Activated T-helper 2 cell treated with anti-CD3 and anti-CD28 coated beads, Interferon-gamma antibody, Interleukin-2, Interleukin-4, amounts not matched to agents 10 μg/mL and 5 μg/mL and 100 μg/mL, durations not matched to agents 14 hours and 24 hours and 36 hours (primary cell): ENCODE measurements at regions not wholly inside any gene's neighbourhood (a gene's known extent, or its start where the extent isn't known, plus 50 kb on each side); places are given as distances from the start of the nearest gene placed in this dataset.

Experiments
- DNase-seq: peaks from one replicate; pipeline ENCODE4 v3.0.0; 2021; ENCODE audit warnings: low spot score
- H3K27ac Mint-ChIP-seq: one replicate; pipeline ENCODE4 v1.8.0; 2021; ENCODE audit warnings: mixed read lengths
- H3K27me3 Mint-ChIP-seq: one replicate; pipeline ENCODE4 v1.8.0; 2021; ENCODE audit warnings: low read depth, mixed read lengths
- H3K36me3 Mint-ChIP-seq: one replicate; pipeline ENCODE4 v1.8.0; 2021; ENCODE audit warnings: low read depth, mixed read lengths
- H3K4me1 Mint-ChIP-seq: one replicate; pipeline ENCODE4 v1.8.0; 2021; ENCODE audit warnings: low read depth, mixed read lengths
- H3K4me3 Mint-ChIP-seq: one replicate; pipeline ENCODE4 v1.8.0; 2021; ENCODE audit warnings: low read depth, mild to moderate bottlenecking, moderate library complexity, mixed read lengths
- H3K9me3 Mint-ChIP-seq: one replicate; pipeline ENCODE4 v1.8.0; 2021; ENCODE audit warnings: mixed read lengths
- intact Hi-C: fragments of 100-400 bp; cut with micrococcal nuclease; formaldehyde crosslinking; loops from one replicate; pipeline ENCODE4 v1.15.1; 2023

DNA sequence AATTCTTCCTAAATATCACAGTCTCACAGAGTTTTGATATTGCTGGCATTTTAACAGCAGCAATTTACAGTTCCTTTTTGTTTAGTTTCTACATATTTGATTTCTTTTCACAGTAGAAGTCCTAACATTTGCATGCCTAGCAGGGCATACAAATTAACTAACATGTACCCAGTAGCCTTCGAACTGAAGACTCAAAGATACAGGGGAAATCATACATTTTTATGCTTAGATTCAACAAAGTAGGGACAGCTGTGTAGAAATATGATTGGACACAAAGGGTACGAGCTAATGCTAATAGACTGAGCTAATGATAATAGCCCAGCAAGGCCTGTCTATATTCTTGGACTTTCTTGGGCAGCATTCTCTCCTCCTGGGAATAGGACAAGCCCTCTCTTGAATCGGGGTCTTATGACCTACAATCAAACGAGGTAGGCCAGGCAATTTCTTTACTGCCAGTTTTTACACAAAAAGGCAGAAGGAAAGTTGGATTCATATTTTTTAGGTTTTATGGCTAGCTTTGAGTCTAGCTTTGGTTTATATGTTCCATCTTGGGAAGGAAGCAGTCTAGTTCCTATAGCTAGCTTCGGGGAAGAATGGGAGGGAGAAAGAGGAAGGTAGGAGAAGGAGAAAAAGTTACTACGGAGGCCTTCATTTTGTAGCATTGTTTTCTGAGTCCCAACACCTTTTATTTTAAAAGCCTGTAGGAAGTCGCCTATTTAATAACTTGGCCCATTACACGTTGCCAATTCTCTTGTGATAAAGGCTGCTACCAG is 115.8 kb downstream of the HFE start:
- no peak for DNase-seq
- H3K4me3 Mint-ChIP-seq = peak overlapping the region; percentile 69
- intact Hi-C loops = no loop called here
- peaks cover 33% of the 10 kb centered on the region for H3K4me1 Mint-ChIP-seq
- H3K27me3 Mint-ChIP-seq = no peaks in the 10 kb centered on the region
- H3K27ac Mint-ChIP-seq = peak overlapping the region; percentile 71
- H3K9me3 Mint-ChIP-seq = no peaks in the 10 kb centered on the region
- no peaks in the 10 kb centered on the region for H3K36me3 Mint-ChIP-seq

DNA sequence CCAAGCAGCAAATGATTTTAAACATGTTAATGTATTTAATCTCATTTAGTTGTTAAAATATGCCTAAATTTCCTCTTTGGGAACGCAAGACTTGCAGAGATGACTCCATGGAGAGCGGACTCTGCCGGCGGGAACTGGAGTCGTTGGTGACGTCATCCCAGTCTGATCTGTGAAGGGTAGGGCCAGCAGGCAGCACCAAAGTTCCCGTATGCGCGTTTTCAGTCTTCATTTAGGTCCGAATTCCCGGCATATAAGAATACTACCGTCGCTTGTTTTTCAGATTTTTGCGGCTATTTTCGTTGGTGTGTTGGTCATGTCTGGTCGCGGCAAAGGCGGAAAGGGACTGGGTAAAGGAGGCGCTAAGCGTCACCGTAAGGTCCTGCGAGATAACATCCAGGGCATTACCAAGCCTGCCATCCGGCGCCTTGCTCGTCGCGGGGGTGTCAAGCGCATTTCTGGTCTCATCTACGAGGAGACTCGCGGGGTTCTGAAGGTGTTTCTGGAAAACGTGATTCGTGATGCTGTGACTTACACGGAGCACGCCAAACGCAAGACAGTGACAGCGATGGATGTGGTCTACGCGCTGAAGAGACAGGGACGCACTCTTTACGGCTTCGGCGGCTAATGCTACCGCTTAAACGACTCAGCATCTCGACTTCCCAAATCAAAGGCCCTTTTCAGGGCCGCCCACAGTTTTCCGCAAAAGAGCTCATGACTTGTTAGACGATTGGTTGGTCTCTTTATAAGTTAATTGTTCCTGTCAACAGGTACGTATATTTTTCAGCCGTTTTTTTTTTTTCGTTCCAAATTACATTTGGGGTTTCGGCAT is 117.3 kb downstream of the HFE start:
- Mint-ChIP-seq H3K4me1 (peaks cover 36% of the 10 kb centered on the region), H3K9me3 (no peaks in the 10 kb centered on the region), H3K27ac (no peak overlapping the region), H3K36me3 (no peaks in the 10 kb centered on the region), H3K27me3 (no peaks in the 10 kb centered on the region), H3K4me3 (no peak overlapping the region)
- peak; percentile 86 for DNase-seq
- intact Hi-C loops = loop anchor here (1.0 kb wide), 1 partner anchor 12 kb away; a partner anchor contains a TSS

DNA sequence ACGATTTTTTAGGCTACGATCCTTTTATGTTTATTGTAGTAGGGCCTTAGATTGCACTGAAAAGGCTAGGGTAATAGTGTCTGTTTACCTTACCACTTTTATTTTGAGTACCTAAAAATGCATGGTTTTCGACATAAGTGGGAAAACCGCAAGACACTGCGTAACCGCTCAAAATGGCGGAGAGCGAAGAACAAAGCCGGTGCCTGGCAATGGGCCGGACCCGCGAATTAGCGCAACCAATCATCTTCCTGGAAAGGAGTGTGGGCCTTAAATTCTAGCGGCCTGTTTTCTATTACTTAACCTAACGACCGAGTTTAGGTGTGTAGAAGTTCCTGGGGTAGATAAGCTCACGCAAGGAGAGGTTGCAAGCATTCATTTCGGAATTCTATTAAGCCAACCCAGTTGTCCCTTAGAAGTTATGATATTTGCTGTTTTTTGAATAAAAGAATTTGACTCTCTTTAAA is 118.0 kb downstream of the HFE start:
- Mint-ChIP-seq H3K27ac (no peak overlapping the region), H3K4me1 (peaks cover 30% of the 10 kb centered on the region), H3K4me3 (no peak overlapping the region), H3K27me3 (no peaks in the 10 kb centered on the region), H3K9me3 (no peaks in the 10 kb centered on the region), H3K36me3 (no peaks in the 10 kb centered on the region)
- DNase-seq = peak; percentile 80
- intact Hi-C loops = no loop called here

DNA sequence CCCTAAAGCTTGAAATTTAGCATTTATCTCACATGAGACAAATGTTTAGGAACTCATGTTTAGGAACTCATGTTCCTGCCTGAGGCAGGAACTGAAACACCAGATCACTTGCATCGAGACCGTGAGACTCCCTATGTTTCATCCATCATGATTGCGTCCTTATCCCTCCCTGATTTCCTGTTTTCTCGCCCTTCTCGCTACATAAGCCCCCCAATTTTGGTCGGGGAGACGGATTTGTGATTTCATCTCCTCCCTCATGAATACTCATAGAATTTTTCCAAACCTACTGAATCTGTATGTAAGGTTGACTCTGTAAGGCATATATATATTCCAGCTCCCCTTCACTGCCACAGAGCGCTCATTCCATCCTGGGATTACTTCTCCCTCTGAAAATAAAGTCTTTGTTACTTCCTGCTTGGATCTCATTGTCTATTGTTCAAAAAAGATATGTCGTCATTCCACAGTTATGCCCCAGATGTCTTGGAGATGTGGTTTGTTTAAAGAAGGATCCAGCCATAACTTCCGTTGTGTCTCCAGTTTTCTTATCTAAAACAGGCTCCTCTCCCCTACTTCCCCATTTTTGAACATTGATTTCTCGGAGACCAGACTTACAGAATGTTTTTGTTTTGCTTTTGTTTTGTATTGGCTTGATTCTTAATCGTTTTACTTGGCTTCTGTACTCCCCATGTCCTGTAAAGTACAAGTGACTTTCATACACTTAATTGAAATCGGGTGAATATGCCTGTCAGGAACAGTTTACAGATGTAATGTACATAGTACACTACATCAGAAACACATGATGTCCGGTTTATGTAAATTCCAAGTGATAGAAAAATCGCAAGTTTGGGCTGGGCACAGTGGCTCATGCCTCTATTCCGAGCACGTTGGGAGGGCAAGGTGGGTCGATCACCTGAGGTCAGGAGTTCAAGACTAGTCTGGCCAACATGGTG is 118.7 kb downstream of the HFE start:
- DNase-seq = no peak
- Mint-ChIP-seq H3K27me3 (no peaks in the 10 kb centered on the region), H3K36me3 (no peaks in the 10 kb centered on the region), H3K4me1 (peaks cover 31% of the 10 kb centered on the region), H3K9me3 (no peaks in the 10 kb centered on the region), H3K4me3 (no peak overlapping the region), H3K27ac (no peak overlapping the region)
- intact Hi-C loops = no loop called here

DNA sequence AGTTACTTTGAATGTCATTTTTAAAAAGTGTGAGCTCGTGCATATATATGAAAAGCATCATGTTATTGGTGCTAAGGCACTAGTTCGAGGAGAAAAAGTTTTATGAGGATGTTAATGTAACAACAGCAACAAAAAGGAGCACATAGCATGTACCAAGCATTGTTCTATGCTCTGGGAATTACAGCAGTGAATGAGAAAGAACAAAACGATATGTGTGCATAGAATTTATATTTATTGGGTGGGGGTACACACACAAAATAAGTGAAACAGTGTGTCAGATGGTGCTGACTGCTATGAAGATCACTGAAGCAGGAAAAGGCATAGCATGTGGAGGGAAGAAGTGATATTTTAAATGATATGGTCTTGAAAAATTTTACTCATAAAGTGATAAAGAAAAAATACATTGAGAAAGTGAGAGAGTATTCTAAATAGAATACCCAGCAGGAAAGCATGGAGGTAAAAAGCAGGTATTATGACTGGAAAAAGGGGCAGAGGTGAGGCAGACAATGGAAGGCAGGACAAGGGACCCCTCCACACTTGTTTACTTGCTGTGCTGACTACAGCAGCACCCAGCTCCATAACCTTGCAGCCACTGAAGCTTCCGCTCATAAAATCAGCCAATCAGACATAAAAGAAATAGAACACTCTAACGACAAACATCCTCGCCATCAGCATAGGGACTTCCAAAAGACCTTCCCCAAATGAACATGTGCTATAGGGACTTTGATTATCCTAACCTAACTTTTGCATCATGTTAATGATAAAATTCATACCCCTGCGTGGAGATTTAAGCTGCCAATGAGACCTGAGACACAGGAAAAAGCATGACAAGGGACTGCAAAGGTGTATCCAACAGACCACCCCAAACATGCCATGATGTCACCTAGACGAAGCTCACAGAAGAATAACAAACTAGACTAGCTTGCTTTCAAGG is 119.9 kb downstream of the HFE start:
- no peaks in the 10 kb centered on the region for H3K9me3 Mint-ChIP-seq
- no peak for DNase-seq

DNA sequence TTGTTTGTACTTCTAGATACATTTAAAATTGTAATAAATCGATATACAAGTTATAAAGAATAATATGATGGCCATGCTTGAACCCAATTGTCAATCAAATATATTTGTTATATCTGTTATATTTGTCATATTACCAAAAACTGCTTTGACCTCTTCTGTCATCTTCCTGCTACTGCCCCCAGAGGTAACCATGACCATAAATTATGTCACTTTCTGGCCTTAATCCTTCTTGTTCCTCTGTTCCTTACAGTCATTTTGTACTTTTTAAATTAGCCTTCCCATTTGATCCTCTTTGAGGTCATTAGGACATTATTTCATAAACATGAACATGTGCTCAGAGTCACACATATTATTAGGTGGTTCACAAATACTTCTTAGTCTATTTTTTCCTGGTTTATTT is 124.7 kb downstream of the HFE start:
- H3K27me3 Mint-ChIP-seq = no peaks in the 10 kb centered on the region
- H3K4me3 Mint-ChIP-seq = no peak overlapping the region
- no peak for DNase-seq
- no peaks in the 10 kb centered on the region for H3K9me3 Mint-ChIP-seq
- H3K4me1 Mint-ChIP-seq = peaks cover 20% of the 10 kb centered on the region
- H3K27ac Mint-ChIP-seq = no peak overlapping the region
- intact Hi-C loops = no loop called here
- no peaks in the 10 kb centered on the region for H3K36me3 Mint-ChIP-seq

More for the DNA sequence above, 119.9 kb downstream of the HFE start:
- intact Hi-C loops = no loop called here
- no peak overlapping the region for H3K27ac Mint-ChIP-seq
- peaks cover 27% of the 10 kb centered on the region for H3K4me1 Mint-ChIP-seq
- no peak overlapping the region for H3K4me3 Mint-ChIP-seq
- H3K27me3 Mint-ChIP-seq = no peaks in the 10 kb centered on the region
- H3K36me3 Mint-ChIP-seq = no peaks in the 10 kb centered on the region

DNA sequence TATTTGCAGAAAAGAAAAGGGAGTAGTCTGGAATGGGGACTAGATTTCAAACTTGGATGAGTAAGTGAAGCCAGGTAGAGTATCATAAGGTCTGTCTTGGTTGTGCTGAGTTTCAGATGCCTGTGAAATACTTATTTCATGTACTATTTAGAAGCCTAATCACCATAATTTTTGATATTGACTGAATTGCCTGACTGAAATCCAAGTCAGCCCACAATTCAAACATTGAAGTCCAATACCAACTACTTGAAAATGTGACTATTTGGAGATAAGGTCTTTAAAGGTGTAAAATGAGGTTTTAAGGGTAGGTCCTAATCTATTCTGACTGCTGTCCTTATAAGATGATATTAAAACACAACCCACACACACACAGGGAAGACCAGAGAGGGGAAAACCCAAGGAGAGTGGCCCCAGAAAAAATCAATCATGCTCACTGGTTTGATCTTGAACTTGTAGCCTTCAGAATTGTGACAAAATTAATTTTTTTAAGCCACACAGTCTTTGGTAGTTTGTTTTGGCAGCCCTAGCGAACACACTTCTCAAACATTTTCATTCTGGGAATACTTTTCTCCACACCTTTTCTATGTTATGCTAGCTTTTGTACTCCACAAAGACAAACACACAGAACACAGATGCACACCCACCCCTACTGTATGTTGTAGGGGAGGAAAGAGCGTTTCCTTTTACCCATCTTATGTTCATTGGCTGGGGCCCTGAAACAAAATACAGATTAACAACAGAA is 126.3 kb downstream of the HFE start:
- DNase-seq = no peak
- Mint-ChIP-seq H3K36me3 (no peaks in the 10 kb centered on the region), H3K27me3 (no peaks in the 10 kb centered on the region), H3K4me1 (peaks cover 19% of the 10 kb centered on the region), H3K4me3 (no peak overlapping the region), H3K27ac (no peak overlapping the region), H3K9me3 (no peaks in the 10 kb centered on the region)
- intact Hi-C loops = no loop called here

DNA sequence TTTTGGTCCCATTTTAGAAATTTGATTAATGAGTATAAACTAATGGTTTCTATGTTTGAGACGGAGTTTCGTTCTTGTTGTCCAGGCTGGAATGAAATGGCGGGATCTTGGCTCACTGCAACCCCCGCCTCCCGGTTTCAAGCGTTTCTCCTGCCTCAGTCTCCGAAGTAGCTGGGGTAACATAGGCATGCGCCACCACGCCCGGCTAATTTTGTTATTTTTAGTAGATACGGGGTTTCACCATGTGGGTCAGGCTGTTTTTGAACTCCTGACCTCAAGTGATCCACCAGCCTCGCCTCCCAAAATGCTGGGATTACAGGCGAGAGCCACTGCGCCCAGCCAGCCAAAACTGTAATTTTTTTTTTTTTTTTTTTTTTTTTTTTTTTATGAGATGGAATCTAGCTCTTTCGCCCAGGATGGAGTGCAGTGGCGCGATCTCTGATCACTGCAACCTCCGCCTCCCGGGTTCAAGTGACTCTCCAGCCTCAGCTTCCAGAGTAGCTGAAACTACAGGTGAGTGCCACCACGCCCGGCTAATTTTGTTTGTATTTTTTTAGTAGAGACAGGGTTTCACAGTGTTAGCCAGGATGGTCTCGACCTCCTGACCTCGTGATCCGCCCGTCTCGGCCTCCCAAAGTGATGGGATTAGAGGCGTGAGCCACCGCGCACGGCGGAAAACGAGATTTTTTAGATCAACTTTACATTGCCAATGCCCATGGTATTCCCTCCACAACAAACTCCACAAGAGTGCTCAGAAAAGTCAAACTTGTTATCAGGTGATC is 127.8 kb downstream of the HFE start:
- intact Hi-C loops = no loop called here
- Mint-ChIP-seq H3K27ac (no peak overlapping the region), H3K27me3 (no peaks in the 10 kb centered on the region), H3K4me1 (peaks cover 21% of the 10 kb centered on the region), H3K9me3 (no peaks in the 10 kb centered on the region), H3K4me3 (peak overlapping the region; percentile 8), H3K36me3 (no peaks in the 10 kb centered on the region)
- DNase-seq = no peak

DNA sequence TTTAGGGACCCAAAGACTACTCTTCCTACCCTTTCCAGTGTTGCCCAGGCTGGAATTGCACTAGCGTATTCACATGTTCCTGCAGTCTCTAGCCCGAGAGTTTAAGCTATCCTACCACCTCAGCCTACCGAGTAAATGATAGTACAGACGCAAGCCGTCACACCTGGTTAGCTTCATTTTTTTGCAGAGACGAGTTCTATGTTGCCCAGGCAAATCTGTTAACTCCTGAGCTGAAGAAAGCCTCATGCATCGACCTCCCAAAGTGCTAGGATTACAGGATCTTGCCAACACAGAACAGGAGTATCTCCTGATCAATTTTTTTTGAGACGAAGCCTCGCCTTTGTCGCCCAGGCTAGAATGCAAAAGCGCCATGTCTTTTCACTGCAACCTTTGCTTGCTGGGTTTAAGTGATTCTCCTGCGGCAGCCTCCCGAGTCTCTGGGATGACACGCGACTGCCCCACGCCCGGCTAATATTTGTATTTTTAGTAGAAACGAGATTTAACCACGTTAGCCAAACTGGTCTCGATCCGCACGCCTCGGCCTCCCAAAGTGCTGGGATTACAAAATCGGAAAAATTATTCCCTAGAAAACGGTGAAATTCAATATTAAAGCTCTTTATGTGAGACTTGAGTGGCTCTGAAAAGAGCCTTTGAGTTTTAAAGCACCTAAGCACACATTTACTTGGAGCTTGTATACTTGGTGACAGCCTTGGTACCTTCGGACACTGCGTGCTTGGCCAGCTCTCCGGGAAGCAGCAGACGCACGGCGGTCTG is 128.5 kb downstream of the HFE start:
- Mint-ChIP-seq H3K4me1 (peaks cover 24% of the 10 kb centered on the region), H3K4me3 (no peak overlapping the region), H3K36me3 (no peaks in the 10 kb centered on the region), H3K27ac (no peak overlapping the region), H3K9me3 (no peaks in the 10 kb centered on the region), H3K27me3 (no peaks in the 10 kb centered on the region)
- no peak for DNase-seq
- intact Hi-C loops = loop anchor here (1.0 to 2.0 kb wide), 7 partner anchors 11 to 57 kb away; a partner anchor contains a TSS

DNA sequence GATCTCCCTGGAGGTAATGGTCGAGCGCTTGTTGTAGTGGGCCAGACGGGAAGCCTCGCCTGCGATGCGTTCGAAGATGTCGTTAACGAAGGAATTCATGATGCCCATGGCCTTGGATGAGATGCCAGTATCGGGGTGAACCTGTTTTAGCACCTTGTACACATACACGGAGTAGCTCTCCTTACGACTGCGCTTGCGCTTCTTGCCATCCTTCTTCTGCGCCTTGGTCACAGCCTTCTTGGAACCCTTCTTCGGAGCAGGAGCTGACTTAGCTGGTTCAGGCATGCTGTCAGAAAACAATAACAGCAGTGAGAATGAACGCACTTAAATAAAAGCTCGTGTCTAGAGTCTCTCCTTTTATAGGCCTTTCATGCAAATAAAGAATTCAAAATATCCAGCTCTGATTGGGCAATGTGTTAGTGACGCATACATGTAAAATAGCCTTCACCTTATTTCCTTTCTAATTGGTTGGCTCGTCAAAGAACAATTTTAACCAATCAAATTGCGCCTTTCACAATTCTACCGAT is 129.2 kb downstream of the HFE start:
- no peak overlapping the region for H3K27ac Mint-ChIP-seq

More for the DNA sequence above, 129.2 kb downstream of the HFE start:
- no peaks in the 10 kb centered on the region for H3K27me3 Mint-ChIP-seq
- intact Hi-C loops = loop anchor here (1.0 to 2.0 kb wide), 7 partner anchors 12 to 58 kb away; a partner anchor contains a TSS
- no peak overlapping the region for H3K4me3 Mint-ChIP-seq
- DNase-seq = peak; percentile 87
- H3K9me3 Mint-ChIP-seq = no peaks in the 10 kb centered on the region
- no peaks in the 10 kb centered on the region for H3K36me3 Mint-ChIP-seq
- H3K4me1 Mint-ChIP-seq = peaks cover 24% of the 10 kb centered on the region
